ENCODE measurements at regions not wholly inside any gene's neighbourhood (a gene's known extent, or its start where the extent isn't known, plus 50 kb on each side); places are given as distances from the start of the nearest gene placed in this dataset.

- no peaks in the 10 kb centered on the region for H3F3A ChIP-seq (ENCODE audit: insufficient read depth)
- no peaks in the 10 kb centered on the region for H3K27me3 ChIP-seq (ENCODE audit: low read length)
- no peaks in the 10 kb centered on the region for H4K20me1 ChIP-seq (ENCODE audit: low read depth, low read length)
- no peaks in the 10 kb centered on the region for H3K36me3 ChIP-seq (ENCODE audit: low read length)
- no peak for TF ChIP-seq EZH2phosphoT487 (conservative IDR thresholded peaks at IDR 0.05; ENCODE audit: low read length)
- TF ChIP-seq, protein P1, sequence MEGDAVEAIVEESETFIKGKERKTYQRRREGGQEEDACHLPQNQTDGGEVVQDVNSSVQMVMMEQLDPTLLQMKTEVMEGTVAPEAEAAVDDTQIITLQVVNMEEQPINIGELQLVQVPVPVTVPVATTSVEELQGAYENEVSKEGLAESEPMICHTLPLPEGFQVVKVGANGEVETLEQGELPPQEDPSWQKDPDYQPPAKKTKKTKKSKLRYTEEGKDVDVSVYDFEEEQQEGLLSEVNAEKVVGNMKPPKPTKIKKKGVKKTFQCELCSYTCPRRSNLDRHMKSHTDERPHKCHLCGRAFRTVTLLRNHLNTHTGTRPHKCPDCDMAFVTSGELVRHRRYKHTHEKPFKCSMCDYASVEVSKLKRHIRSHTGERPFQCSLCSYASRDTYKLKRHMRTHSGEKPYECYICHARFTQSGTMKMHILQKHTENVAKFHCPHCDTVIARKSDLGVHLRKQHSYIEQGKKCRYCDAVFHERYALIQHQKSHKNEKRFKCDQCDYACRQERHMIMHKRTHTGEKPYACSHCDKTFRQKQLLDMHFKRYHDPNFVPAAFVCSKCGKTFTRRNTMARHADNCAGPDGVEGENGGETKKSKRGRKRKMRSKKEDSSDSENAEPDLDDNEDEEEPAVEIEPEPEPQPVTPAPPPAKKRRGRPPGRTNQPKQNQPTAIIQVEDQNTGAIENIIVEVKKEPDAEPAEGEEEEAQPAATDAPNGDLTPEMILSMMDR (IDR thresholded peaks at IDR 0.05; ENCODE audit: insufficient read depth, low read length, poor library complexity, severe bottlenecking): no peak
- no peak overlapping the region for H2AFZ ChIP-seq (ENCODE audit: low read depth, low read length, severe bottlenecking)
- no peaks in the 10 kb centered on the region for H3K9me3 ChIP-seq (ENCODE audit: insufficient read depth, low read length)
- no peaks in the 10 kb centered on the region for H3K79me2 ChIP-seq (ENCODE audit: insufficient read depth, low read length)
- H3K4me3 ChIP-seq (ENCODE audit: insufficient read depth, low read length, poor library complexity, severe bottlenecking): no peak overlapping the region
- H3K27ac ChIP-seq (ENCODE audit: low read depth, low read length): no peak overlapping the region
- no peaks in the 10 kb centered on the region for H3K9me2 ChIP-seq (replicated peaks; ENCODE audit: insufficient read depth, low read length)
- H3K4me2 ChIP-seq (ENCODE audit: low read depth, low read length, poor library complexity, severe bottlenecking): no peak overlapping the region
- H3K9ac ChIP-seq (ENCODE audit: low read length): no peak overlapping the region
Measured at GRCh38 chr4:157999723-158000122, 173.1 kb downstream of the GASK1B start.

DNA sequence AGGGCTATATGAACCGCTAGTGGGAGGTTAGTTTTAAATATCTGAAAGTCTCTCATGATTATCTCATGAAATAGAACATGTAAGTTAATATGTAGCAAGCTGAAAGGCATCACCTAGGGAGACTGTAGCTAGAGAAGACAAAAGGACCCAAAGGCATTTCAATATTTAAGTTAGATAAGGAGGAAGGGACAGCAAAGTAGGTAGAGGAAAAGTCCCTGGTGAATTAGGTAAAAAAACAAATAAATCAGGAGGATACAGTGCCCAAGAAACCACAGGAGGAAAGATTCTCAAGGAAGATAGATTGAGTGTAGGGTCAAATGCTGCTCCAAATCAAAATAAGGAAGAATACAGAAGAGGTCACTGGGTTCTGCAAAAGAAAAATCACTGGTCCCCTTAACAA, 175.5 kb downstream of the GASK1B start:
- no peak overlapping the region for H3K9ac ChIP-seq (ENCODE audit: low read length)
- no peaks in the 10 kb centered on the region for H3K36me3 ChIP-seq (ENCODE audit: low read length)
- no peaks in the 10 kb centered on the region for H4K20me1 ChIP-seq (ENCODE audit: low read depth, low read length)
- H3K79me2 ChIP-seq (ENCODE audit: insufficient read depth, low read length): no peaks in the 10 kb centered on the region
- H2AFZ ChIP-seq (ENCODE audit: low read depth, low read length, severe bottlenecking): no peak overlapping the region
- no peaks in the 10 kb centered on the region for H3F3A ChIP-seq (ENCODE audit: insufficient read depth)
- TF ChIP-seq EZH2phosphoT487 (conservative IDR thresholded peaks at IDR 0.05; ENCODE audit: low read length): no peak
- TF ChIP-seq, protein P1 (IDR thresholded peaks at IDR 0.05; ENCODE audit: insufficient read depth, low read length, poor library complexity, severe bottlenecking): no peak
- H3K4me2 ChIP-seq (ENCODE audit: low read depth, low read length, poor library complexity, severe bottlenecking): no peak overlapping the region
- no peak overlapping the region for H3K4me3 ChIP-seq (ENCODE audit: insufficient read depth, low read length, poor library complexity, severe bottlenecking)
- H3K9me3 ChIP-seq (ENCODE audit: insufficient read depth, low read length): no peaks in the 10 kb centered on the region
- no peaks in the 10 kb centered on the region for H3K9me2 ChIP-seq (replicated peaks; ENCODE audit: insufficient read depth, low read length)
- no peaks in the 10 kb centered on the region for H3K27me3 ChIP-seq (ENCODE audit: low read length)
- no peak overlapping the region for H3K27ac ChIP-seq (ENCODE audit: low read depth, low read length)

DNA sequence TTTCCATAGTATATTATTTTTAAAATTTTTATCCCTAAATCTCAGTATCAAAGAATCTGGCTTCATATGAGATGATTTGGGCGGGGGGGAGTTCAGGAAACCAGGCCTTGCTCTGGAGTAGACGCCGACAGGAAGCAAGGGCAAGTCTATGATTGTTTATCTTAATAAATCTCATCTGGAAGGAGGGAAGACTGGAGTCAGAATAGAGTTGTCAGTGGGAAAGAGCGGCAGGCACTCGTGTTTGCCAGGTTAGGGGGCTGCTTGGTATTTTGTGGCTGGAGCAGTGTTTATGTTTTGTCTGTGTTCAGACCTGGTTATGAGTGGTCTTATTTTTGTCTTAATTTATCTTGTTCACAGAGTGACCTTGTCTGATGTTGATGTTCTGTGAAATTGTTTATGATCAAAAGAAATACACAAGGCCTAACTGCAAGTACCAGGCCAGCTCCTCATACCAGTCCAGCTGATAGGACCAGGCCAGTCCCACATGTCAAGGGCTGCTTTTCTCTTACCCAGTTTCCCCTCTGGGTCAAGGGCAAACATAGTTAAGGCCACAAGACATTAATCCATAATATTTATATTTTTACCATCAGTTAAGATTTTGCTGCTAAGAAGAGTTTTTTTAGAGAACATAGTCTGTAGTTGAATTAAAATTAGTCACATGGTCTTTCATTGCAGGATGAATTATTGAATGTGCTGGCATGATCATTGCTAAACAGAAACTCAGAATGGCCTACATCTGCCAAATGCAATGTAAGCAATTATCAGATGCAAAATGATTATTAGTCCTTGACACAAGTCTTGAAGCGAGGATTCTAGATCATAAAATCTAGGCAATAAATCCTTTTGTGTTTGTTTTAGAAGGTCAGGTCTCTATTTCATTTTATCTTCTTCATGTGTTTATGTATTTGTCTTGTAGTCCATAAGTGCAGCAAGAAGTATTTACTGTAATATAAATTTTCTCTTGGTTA, 176.5 kb downstream of the GASK1B start:
- Histone ChIP-seq H2AFZ (ENCODE audit: low read depth, low read length, severe bottlenecking) (no peak overlapping the region), H3K27ac (ENCODE audit: low read depth, low read length) (no peak overlapping the region), H3K9ac (ENCODE audit: low read length) (no peak overlapping the region), H3K4me3 (ENCODE audit: insufficient read depth, low read length, poor library complexity, severe bottlenecking) (no peak overlapping the region), H3K9me2 (replicated peaks; ENCODE audit: insufficient read depth, low read length) (no peaks in the 10 kb centered on the region), H3F3A (ENCODE audit: insufficient read depth) (no peaks in the 10 kb centered on the region), H3K36me3 (ENCODE audit: low read length) (no peaks in the 10 kb centered on the region), H4K20me1 (ENCODE audit: low read depth, low read length) (no peaks in the 10 kb centered on the region), H3K27me3 (ENCODE audit: low read length) (no peaks in the 10 kb centered on the region), H3K4me2 (ENCODE audit: low read depth, low read length, poor library complexity, severe bottlenecking) (no peak overlapping the region), H3K9me3 (ENCODE audit: insufficient read depth, low read length) (no peaks in the 10 kb centered on the region), H3K79me2 (ENCODE audit: insufficient read depth, low read length) (no peaks in the 10 kb centered on the region)
- no peak for TF ChIP-seq EZH2phosphoT487 (conservative IDR thresholded peaks at IDR 0.05; ENCODE audit: low read length)
- TF ChIP-seq, protein P1 (IDR thresholded peaks at IDR 0.05; ENCODE audit: insufficient read depth, low read length, poor library complexity, severe bottlenecking): no peak

All from SU-DHL-6 (cell line).